HG03378 (cell line): ENCODE measurements at regions not wholly inside any gene's neighbourhood (a gene's known extent, or its start where the extent isn't known, plus 50 kb on each side); places are given as distances from the start of the nearest gene placed in this dataset.
"Not testable (repeated sequence)": the region's sequence is repeated elsewhere in the genome, so short reads cannot be mapped to it uniquely, and the experiment has no call there.

Experiments
- ATAC-seq: cut with Tn5 transposase; IDR thresholded peaks from one replicate; pipeline ENCODE4 v1.9.1; 2021; ENCODE audit warnings: mild to moderate bottlenecking, moderate library complexity; ENCODE audit not compliant: unreplicated experiment

- no peak for ATAC-seq
Measured at GRCh38 chr11:110514967-110515366, 85.2 kb downstream of the FDX1 start.

GRCh38 chr11:110517381-110517780 lies 87.6 kb downstream of the FDX1 start:
- not testable (repeated sequence) for ATAC-seq

- no peak for ATAC-seq
Measured at GRCh38 chr11:110518809-110519514, 89.2 kb downstream of the FDX1 start.

GRCh38 chr11:110519796-110520195 lies 90.0 kb downstream of the FDX1 start:
- no peak for ATAC-seq

- ATAC-seq, result no peak
Measured at GRCh38 chr11:110522471-110522870, 92.7 kb downstream of the FDX1 start.

GRCh38 chr11:110524238-110524637 lies 94.5 kb downstream of the FDX1 start:
- ATAC-seq, result no peak

- ATAC-seq, result peak; percentile 92
Measured at GRCh38 chr11:110525883-110526282, 96.1 kb downstream of the FDX1 start.

GRCh38 chr11:110526323-110526722 lies 96.6 kb downstream of the FDX1 start:
- peak; percentile 54 for ATAC-seq
